Hematopoietic multipotent progenitor cell (in vitro differentiated cells): ENCODE measurements at regions not wholly inside any gene's neighbourhood (a gene's known extent, or its start where the extent isn't known, plus 50 kb on each side); places are given as distances from the start of the nearest gene placed in this dataset. TPM values are rescaled to one million over a fixed set of nuclear protein-coding genes. Genes with fewer than 3 reads are reported as not detected.

Experiments
- DNase-seq, 3 donors: peaks; one replicate each; pipeline ENCODE4 v3.0.0-alpha.2; 2011 to 2015; ENCODE audit warnings: low read depth in 2 of 3, low spot score in 2 of 3
- small RNA-seq: library from RNA; depleted of rRNA; stranded (forward); fragments of <200 nt; gene quantifications from one replicate; pipeline ENCODE3, GENCODE V24; 2012

DNA sequence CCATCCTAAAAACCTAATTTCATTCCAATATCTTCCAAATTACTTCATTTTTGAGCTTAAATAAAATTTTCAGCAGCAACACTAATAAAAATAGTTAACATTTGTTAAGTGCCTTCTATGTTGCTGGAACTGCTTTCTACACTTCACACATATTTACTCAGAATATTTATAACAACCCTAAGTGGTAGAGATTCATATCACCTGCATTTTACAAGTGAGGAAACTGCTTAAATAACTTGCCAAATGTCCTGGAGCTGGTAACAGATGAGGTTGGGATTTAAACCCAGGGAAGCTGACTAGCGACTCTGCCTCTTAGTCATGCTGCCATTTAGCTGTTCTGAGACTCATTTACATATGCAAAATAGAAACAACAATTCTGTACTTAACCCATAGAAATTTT is 86.1 kb upstream of the PBX1 start:
- DNase-seq, result no peak

DNA sequence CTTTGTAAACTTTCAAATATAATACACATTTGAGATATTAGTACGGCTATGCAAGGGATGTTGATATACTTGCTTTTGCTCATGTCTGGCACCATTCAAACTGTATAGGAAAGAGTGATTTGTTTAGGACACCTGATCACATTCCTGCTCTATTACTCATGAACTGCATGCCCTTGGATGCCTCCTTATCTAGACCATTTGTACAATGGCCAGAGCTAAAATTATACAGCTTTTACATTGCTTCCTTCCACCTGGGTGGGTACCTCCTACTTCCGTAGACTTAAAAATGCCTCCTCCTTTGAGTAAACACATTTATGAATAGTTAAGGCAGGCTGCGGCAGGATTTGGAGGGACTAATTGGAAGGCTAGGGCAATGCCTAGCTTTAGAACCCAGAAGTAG is 85.4 kb upstream of the PBX1 start:
- no peak for DNase-seq

DNA sequence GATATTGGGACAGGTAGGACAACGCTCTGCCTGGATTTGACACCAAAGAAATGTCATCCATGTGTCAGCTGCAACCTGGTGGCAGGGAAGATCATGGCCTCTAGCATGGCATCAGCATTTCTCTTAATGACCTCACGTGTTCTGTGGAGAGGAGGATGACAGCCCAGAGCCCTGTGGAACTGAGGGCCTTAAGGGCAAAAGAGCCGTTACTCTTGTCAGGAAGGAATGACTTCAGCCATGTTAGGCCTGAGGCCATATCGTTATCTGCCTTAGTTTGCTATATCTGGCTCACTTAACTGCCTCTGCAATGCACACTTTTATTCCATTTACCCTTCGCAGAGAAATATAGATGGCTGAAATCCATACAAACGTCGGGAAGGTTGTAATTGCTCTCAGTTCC is 83.2 kb upstream of the PBX1 start:
- no peak for DNase-seq

DNA sequence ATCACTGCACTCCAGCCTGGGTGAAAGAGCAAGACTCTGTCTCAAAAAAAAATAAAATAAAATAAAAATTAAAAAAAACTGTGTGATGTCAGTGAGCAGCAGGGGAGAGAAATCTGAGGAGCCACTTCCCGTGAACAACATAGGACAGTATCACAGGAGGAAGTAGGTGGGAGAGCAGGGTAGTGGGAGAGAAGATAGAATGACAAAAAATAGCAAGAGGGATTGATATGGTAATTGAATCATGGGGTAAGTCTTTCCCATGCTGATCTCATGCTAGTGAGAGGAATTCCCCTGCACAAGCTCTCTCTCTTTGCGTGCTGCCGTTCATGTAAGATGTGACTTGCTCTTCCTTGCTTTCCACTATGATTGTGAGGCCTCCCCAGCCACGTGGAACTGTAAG is 81.6 kb upstream of the PBX1 start:
- no peak for DNase-seq

DNA sequence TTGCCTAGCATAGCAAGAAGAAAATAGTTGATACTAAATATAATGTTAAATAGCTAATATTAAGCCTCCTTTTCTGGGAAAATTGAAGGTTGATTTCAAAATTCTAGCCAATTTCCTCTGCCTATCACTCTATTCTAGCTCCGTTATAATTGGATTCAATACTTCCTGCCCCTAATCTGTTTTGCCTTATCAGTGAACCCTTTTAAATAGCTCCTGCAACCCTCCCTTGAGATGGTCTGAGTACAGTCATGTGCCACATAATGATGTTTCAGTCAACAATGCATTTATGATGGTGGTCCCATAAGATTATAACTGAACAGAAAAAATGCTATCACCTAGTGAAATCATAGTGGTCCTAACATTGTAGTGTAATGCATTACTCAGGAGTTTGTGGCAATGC is 79.7 kb upstream of the PBX1 start:
- DNase-seq, result no peak

DNA sequence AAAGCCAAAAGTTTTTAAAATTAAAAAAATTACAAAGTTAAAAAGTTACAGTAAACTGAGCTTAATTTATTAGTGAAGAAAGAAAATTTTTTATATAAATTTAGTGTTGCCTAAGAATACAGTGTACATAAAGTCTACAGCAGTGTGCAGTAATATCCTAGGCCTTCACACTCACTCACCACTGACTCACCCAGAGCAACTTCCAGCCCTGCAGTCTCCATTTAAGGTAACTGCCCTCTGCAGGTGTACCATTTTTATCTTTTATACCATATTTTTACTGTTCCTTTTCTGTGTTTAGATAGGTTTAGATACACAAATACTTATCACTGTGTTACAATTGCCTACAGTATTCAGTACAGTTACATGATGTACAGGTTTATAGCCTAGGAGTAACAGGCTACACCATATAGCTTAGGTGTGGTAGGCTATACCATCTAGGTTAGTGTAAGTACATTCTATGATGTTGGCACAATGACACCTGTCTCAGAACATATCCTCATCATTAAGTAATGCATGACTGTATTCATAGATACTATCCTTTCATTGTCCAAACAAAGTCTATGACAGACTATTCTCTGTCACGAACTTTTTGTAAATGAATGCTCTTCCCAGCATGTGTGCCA is 78.6 kb upstream of the PBX1 start:
- no peak for DNase-seq

DNA sequence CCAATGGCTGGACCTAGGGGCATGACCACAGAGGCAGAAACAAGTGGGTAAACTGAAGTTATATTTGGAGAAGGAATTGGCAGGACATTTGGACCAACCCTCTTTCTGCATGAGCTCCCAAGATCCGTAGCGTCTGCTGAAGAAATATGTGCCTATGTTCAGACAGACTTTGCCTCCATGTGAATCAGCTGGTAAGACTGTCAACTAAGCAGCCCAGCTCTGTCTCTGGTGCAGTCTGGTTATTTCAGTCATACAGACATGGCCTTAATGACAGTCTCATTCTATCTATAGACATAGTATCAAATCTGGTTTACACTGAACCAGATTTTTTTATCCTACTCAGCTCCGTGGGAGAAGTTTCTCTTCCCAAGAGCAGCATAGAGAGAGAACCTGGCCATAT is 63.1 kb upstream of the PBX1 start:
- DNase-seq, result no peak

DNA sequence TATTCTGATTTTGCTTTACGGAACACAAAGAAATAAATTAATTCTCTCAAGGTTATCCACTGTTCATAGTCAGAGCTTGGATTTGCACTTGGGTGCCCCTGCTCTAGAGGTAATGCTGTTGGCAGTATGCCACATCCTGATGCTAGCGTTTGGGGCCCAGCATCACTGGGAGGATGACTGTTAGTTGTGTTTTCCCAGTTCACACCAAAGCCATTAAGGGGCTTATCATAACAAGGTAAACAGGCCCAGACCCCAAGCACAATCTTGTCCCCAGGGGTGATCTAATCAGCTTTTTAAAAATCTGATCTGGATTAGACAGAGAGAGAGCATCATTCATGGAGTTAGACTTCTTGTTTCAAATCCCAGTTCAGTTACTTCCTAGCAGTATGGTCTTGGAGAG is 60.2 kb upstream of the PBX1 start:
- no peak for DNase-seq

DNA sequence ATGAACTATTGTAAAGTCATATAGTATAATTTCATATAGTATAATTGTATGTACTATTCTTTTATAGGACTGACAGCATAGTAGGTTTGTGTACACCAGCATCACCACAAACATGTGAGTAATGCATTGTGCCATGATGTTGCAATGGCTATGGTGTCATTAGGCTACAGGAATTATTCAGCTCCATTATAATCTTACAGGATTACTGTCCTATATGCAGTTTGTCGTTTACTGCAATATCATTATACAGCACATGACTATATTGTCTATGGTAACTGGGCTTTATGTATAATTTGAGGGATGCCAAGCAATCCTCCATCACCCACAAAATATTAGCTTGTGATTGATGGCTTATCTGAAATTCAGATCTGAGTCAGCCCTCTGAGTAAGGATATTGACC is 54.2 kb upstream of the PBX1 start:
- DNase-seq, result no peak

Small RNA genes in the stretch of these regions (small RNA-seq; reads per million reads assigned to genes)
- 0.61 reads per million for gene RF00012
- gene RNA5SP62, result 0.20 reads per million
- not detected for gene RNA5SP63
- gene RNU5F-6P, result not detected
